ENCODE measurements at regions not wholly inside any gene's neighbourhood (a gene's known extent, or its start where the extent isn't known, plus 50 kb on each side); places are given as distances from the start of the nearest gene placed in this dataset.

GRCh38 chr1:168825820-168826219 is 96.8 kb upstream of the DPT start:
- Histone ChIP-seq H4K20me1 (ENCODE audit: insufficient read depth, low read length) (no peaks in the 10 kb centered on the region), H3K27me3 (ENCODE audit: insufficient read depth, low read length, poor library complexity) (peaks cover 3% of the 10 kb centered on the region), H3K27ac (ENCODE audit: low read length) (no peak overlapping the region), H2AFZ (ENCODE audit: low read depth, low read length) (no peak overlapping the region), H3K79me2 (ENCODE audit: insufficient read depth, low read length) (no peaks in the 10 kb centered on the region), H3K9me3 (ENCODE audit: insufficient read depth, low read length, severe bottlenecking) (no peaks in the 10 kb centered on the region), H3K9ac (ENCODE audit: low read depth, low read length) (no peak overlapping the region), H3K4me1 (ENCODE audit: insufficient read depth, low read length) (no peaks in the 10 kb centered on the region), H3K4me3 (ENCODE audit: low read depth in 1 of 2, low read length in 2 of 2) (no peak overlapping the region), H3K36me3 (ENCODE audit: insufficient read depth, low read length) (no peaks in the 10 kb centered on the region), H3K4me2 (ENCODE audit: insufficient read depth, low read length) (no peak overlapping the region)
- DNase-seq (no peak), ATAC-seq (ENCODE audit: insufficient read depth, low read depth) (no peak)
- TF ChIP-seq, protein P1, sequence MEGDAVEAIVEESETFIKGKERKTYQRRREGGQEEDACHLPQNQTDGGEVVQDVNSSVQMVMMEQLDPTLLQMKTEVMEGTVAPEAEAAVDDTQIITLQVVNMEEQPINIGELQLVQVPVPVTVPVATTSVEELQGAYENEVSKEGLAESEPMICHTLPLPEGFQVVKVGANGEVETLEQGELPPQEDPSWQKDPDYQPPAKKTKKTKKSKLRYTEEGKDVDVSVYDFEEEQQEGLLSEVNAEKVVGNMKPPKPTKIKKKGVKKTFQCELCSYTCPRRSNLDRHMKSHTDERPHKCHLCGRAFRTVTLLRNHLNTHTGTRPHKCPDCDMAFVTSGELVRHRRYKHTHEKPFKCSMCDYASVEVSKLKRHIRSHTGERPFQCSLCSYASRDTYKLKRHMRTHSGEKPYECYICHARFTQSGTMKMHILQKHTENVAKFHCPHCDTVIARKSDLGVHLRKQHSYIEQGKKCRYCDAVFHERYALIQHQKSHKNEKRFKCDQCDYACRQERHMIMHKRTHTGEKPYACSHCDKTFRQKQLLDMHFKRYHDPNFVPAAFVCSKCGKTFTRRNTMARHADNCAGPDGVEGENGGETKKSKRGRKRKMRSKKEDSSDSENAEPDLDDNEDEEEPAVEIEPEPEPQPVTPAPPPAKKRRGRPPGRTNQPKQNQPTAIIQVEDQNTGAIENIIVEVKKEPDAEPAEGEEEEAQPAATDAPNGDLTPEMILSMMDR (IDR thresholded peaks at IDR 0.05; ENCODE audit: borderline replicate concordance, extremely low read depth, low read length, poor library complexity, severe bottlenecking) = no peak

DNA sequence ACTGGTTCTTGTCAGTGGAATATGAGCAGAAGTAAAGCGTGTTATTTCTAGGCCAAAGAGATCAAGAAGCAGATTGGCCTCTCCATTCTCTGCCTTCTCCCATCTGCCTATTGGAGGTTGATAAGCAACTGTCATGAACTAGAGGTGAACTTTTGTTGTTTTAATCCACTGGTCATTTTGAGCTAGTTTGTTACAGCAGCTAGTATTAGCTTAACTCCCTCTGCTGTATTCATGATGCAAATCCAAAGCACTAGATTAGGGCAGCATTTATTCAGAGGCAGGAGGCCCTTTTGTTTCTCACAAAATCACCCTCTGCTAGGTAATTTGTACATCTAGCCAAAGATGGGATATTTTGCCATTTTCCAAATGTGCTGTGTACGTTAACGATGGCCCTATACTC is 97.3 kb upstream of the DPT start:
- no peak overlapping the region for H3K9ac ChIP-seq (ENCODE audit: low read depth, low read length)
- ATAC-seq (ENCODE audit: insufficient read depth, low read depth) (no peak), DNase-seq (no peak)
- H3K4me1 ChIP-seq (ENCODE audit: insufficient read depth, low read length) = no peaks in the 10 kb centered on the region
- no peak overlapping the region for H3K4me2 ChIP-seq (ENCODE audit: insufficient read depth, low read length)
- no peaks in the 10 kb centered on the region for H3K9me3 ChIP-seq (ENCODE audit: insufficient read depth, low read length, severe bottlenecking)
- H3K27ac ChIP-seq (ENCODE audit: low read length) = no peak overlapping the region
- no peaks in the 10 kb centered on the region for H3K36me3 ChIP-seq (ENCODE audit: insufficient read depth, low read length)
- H3K4me3 ChIP-seq (ENCODE audit: low read depth in 1 of 2, low read length in 2 of 2) = no peak overlapping the region
- peaks cover 3% of the 10 kb centered on the region for H3K27me3 ChIP-seq (ENCODE audit: insufficient read depth, low read length, poor library complexity)
- TF ChIP-seq, protein P1 (IDR thresholded peaks at IDR 0.05; ENCODE audit: borderline replicate concordance, extremely low read depth, low read length, poor library complexity, severe bottlenecking) = no peak
- no peak for TF ChIP-seq EZH2 (IDR thresholded peaks at IDR 0.05; ENCODE audit: borderline replicate concordance, low read depth, low read length, severe bottlenecking)
- no peaks in the 10 kb centered on the region for H3K79me2 ChIP-seq (ENCODE audit: insufficient read depth, low read length)
- H4K20me1 ChIP-seq (ENCODE audit: insufficient read depth, low read length) = no peaks in the 10 kb centered on the region
- H2AFZ ChIP-seq (ENCODE audit: low read depth, low read length) = no peak overlapping the region

DNA sequence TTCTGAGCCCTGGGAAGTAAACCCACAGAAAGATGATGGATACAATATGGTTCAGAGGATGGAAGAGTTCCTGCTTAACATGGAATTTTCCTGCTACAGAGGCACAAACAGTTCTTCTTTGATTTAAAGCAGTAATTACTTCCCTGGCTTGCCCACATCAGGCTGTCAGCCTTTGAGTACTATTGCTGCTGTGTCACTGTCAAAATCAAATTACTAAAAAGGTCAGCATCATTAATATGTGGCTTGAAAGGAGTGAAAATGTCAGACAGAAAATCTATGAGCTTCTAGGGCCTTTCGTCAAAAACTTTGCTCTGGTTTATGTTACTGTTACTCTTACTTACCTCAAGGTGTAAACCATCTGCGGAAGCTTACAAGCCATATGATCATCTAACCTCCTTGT is 98.6 kb upstream of the DPT start:
- no peak overlapping the region for H3K4me3 ChIP-seq (ENCODE audit: low read depth in 1 of 2, low read length in 2 of 2)
- no peaks in the 10 kb centered on the region for H3K36me3 ChIP-seq (ENCODE audit: insufficient read depth, low read length)
- TF ChIP-seq, protein P1 (IDR thresholded peaks at IDR 0.05; ENCODE audit: borderline replicate concordance, extremely low read depth, low read length, poor library complexity, severe bottlenecking) = no peak
- no peak for TF ChIP-seq EZH2 (IDR thresholded peaks at IDR 0.05; ENCODE audit: borderline replicate concordance, low read depth, low read length, severe bottlenecking)
- no peak overlapping the region for H3K27ac ChIP-seq (ENCODE audit: low read length)
- H3K9ac ChIP-seq (ENCODE audit: low read depth, low read length) = no peak overlapping the region
- H3K4me2 ChIP-seq (ENCODE audit: insufficient read depth, low read length) = no peak overlapping the region
- H3K4me1 ChIP-seq (ENCODE audit: insufficient read depth, low read length) = no peaks in the 10 kb centered on the region
- DNase-seq = no peak
- no peak overlapping the region for H2AFZ ChIP-seq (ENCODE audit: low read depth, low read length)
- no peaks in the 10 kb centered on the region for H3K79me2 ChIP-seq (ENCODE audit: insufficient read depth, low read length)
- no peak for ATAC-seq (ENCODE audit: insufficient read depth, low read depth)
- H3K9me3 ChIP-seq (ENCODE audit: insufficient read depth, low read length, severe bottlenecking) = no peaks in the 10 kb centered on the region
- H3K27me3 ChIP-seq (ENCODE audit: insufficient read depth, low read length, poor library complexity) = peaks cover 3% of the 10 kb centered on the region
- H4K20me1 ChIP-seq (ENCODE audit: insufficient read depth, low read length) = no peaks in the 10 kb centered on the region

- no peak overlapping the region for H3K4me3 ChIP-seq (ENCODE audit: low read depth in 1 of 2, low read length in 2 of 2)
- H3K9ac ChIP-seq (ENCODE audit: low read depth, low read length) = no peak overlapping the region
- H3K4me1 ChIP-seq (ENCODE audit: insufficient read depth, low read length) = peaks cover 9% of the 10 kb centered on the region
- ATAC-seq (ENCODE audit: insufficient read depth, low read depth) (no peak), DNase-seq (no peak)
- H3K27me3 ChIP-seq (ENCODE audit: insufficient read depth, low read length, poor library complexity) = no peaks in the 10 kb centered on the region
- no peak overlapping the region for H2AFZ ChIP-seq (ENCODE audit: low read depth, low read length)
- H3K4me2 ChIP-seq (ENCODE audit: insufficient read depth, low read length) = no peak overlapping the region
- no peaks in the 10 kb centered on the region for H4K20me1 ChIP-seq (ENCODE audit: insufficient read depth, low read length)
- H3K9me3 ChIP-seq (ENCODE audit: insufficient read depth, low read length, severe bottlenecking) = no peaks in the 10 kb centered on the region
- H3K27ac ChIP-seq (ENCODE audit: low read length) = no peak overlapping the region
- no peaks in the 10 kb centered on the region for H3K36me3 ChIP-seq (ENCODE audit: insufficient read depth, low read length)
- TF ChIP-seq, protein P1 (IDR thresholded peaks at IDR 0.05; ENCODE audit: borderline replicate concordance, extremely low read depth, low read length, poor library complexity, severe bottlenecking) = no peak
- no peak for TF ChIP-seq EZH2 (IDR thresholded peaks at IDR 0.05; ENCODE audit: borderline replicate concordance, low read depth, low read length, severe bottlenecking)
- H3K79me2 ChIP-seq (ENCODE audit: insufficient read depth, low read length) = no peaks in the 10 kb centered on the region
Measured at GRCh38 chr1:168829876-168830275, 100.9 kb upstream of the DPT start.
